Stromal cell of bone marrow (primary cell): ENCODE measurements at regions not wholly inside any gene's neighbourhood (a gene's known extent, or its start where the extent isn't known, plus 50 kb on each side); places are given as distances from the start of the nearest gene placed in this dataset.
"Not testable (repeated sequence)": the region's sequence is repeated elsewhere in the genome, so short reads cannot be mapped to it uniquely, and the experiment has no call there.

Experiments used
- DNase-seq: peaks from one replicate; pipeline ENCODE4 v3.0.0-alpha.2; 2012; ENCODE audit warnings: low read depth

GRCh38 chr15:22665711-22666110, 120.7 kb upstream of the NIPA1 start:
- DNase-seq, result not testable (repeated sequence)

GRCh38 chr15:22684786-22685185, 101.7 kb upstream of the NIPA1 start:
- not testable (repeated sequence) for DNase-seq

- DNase-seq, result not testable (repeated sequence)
Measured at GRCh38 chr15:22699881-22700280, 86.6 kb upstream of the NIPA1 start.

- DNase-seq, result not testable (repeated sequence)
Measured at GRCh38 chr15:22710831-22711341, 75.6 kb upstream of the NIPA1 start.

- DNase-seq, result not testable (repeated sequence)
Measured at GRCh38 chr15:22713933-22714332, 72.5 kb upstream of the NIPA1 start.

GRCh38 chr15:22714358-22715132, 71.9 kb upstream of the NIPA1 start:
- not testable (repeated sequence) for DNase-seq

GRCh38 chr15:22715133-22715845, 71.2 kb upstream of the NIPA1 start:
- DNase-seq, result not testable (repeated sequence)

GRCh38 chr15:22719980-22720379, 66.5 kb upstream of the NIPA1 start:
- DNase-seq, result not testable (repeated sequence)

- not testable (repeated sequence) for DNase-seq
Measured at GRCh38 chr15:22726104-22726503, 60.3 kb upstream of the NIPA1 start.

GRCh38 chr15:22735067-22735466, 51.4 kb upstream of the NIPA1 start:
- not testable (repeated sequence) for DNase-seq

- DNase-seq, result peak; percentile 0
Measured at GRCh38 chr15:22735781-22736180, 50.7 kb upstream of the NIPA1 start.

GRCh38 chr15:22736200-22736599, 50.2 kb upstream of the NIPA1 start:
- DNase-seq, result not testable (repeated sequence)
